GM12891 (cell line): ENCODE measurements at regions not wholly inside any gene's neighbourhood (a gene's known extent, or its start where the extent isn't known, plus 50 kb on each side); places are given as distances from the start of the nearest gene placed in this dataset.

Source experiments
- PAX5 ChIP-seq: IDR thresholded peaks from 2 replicates; pipeline ENCODE4 v1.6.1; 2011; ENCODE audit warnings: low read length, moderate library complexity, mild to moderate bottlenecking; ENCODE audit not compliant: insufficient read depth, severe bottlenecking
- POLR2A ChIP-seq: IDR thresholded peaks from 2 replicates; pipeline ENCODE4 v1.6.1; 2011; ENCODE audit warnings: low read depth, low read length, control low read depth
- POLR2AphosphoS5 ChIP-seq: IDR thresholded peaks from 2 replicates; pipeline ENCODE4 v1.6.1; 2011; ENCODE audit warnings: low read depth, low read length, control low read depth
- SPI1 ChIP-seq: IDR thresholded peaks from 2 replicates; pipeline ENCODE4 v1.6.1; 2011; ENCODE audit warnings: low read depth, low read length, control low read depth
- TAF1 ChIP-seq: IDR thresholded peaks from 2 replicates; pipeline ENCODE4 v1.6.1; 2011; ENCODE audit warnings: low read depth, low read length, control low read depth

DNA sequence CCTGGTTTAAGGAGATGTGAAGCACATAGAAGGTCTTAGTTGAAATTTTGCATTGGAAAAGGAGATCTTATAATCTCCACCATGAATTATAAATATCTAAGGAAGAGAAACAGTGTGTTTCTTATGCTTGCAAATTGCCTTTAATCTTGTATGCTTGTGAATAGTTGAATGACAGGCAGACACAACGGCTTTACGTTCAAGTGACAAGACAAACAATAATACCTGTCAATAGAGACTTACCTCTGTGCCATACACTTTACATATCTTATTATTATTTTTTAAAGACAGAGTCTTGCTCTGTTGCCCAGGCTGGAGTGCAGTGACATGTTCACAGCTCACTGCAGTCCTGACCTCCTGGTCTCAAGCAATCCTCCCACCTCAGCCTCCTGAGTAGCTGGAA is 113.7 kb downstream of the QPCT start:
- TF ChIP-seq TAF1 = no peak
- no peak for TF ChIP-seq POLR2A
- no peak for TF ChIP-seq POLR2AphosphoS5
- TF ChIP-seq SPI1 = no peak
- no peak for TF ChIP-seq PAX5
